ENCODE measurements at regions not wholly inside any gene's neighbourhood (a gene's known extent, or its start where the extent isn't known, plus 50 kb on each side); places are given as distances from the start of the nearest gene placed in this dataset.
"Not testable (repeated sequence)": the region's sequence is repeated elsewhere in the genome, so short reads cannot be mapped to it uniquely, and the experiment has no call there.

DNA sequence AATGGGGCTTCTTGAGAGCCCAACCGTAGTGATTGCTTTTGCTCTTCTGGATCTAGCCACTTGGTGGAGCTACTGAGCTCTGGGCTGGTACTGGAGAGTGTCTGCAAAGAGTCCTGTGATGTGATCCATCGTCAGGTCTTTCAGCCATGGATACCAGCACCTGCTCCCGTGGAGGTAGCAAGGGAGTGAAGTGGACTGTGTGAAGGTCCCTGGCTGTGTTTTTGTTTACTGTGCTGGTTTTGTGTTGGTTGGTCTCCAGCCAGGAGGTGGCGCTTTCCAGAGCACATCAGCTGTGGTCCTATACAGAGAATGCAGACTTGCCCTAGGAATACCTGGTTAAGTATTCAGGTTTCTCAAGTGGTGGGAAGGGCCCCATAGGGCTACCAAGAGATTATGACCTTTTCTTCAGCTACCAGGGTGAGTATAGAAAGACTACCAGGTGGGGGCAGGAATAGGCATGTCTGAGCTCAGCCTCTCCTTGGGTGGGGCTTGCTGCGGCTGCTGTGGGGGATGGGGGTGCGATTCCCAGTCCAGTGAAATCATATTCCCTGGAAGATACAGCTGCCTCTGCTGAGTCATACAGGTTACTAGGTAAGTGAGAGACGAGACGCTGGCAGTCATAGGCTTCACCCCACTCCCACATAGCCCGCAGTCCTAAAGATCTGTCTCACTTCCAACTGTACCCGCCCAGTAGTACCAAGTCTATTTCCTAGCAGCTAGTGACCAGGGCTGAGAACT is 733.7 kb downstream of the ZNF385D start:
- no peak for DNase-seq

- no peak for DNase-seq
These were observed 737.4 kb downstream of the ZNF385D start for GRCh38 chr3:21013566-21013965.

DNA sequence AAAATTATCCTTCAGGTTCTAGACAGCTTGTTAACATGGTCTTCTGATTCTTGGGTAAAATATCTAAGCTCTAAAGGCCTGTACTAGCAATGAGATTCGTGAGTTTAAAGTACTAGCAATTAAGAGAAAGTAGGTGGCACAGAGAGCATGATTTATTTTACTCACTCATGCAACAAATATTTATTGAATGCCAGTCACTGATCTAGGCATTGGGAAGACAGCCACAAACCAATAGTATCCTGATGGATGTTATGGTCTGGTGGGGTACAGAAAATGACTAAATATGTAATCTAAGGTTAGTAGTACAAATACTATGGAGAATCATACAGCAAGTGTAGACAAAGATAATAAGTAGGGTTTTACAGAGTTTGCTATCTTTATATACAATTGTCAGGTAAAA is 751.3 kb downstream of the ZNF385D start:
- DNase-seq, result no peak

- no peak for DNase-seq
These were observed 753.8 kb downstream of the ZNF385D start for GRCh38 chr3:20997183-20997582.

DNA sequence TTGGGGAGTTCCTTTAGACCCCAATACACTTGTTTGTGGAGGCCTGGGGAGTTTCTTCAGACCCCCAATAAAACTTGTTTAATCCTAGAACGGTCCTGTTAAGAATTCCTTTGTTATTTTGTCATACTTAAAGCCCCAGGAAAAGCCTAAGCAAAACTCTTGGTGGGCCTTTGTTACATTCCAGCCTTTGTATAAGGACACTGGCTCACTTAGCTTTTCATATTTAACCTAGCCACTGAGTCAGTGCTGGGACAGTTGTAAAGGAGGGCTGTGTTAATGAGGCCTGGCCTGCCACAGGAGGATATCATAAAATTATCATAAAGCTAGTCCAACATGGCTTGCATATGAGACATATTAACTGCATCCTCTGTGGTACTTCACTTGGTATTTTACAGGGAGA is 760.1 kb downstream of the ZNF385D start:
- DNase-seq, result no peak

- not testable (repeated sequence) for DNase-seq
These were observed 761.4 kb downstream of the ZNF385D start for GRCh38 chr3:20989653-20990052.

DNA sequence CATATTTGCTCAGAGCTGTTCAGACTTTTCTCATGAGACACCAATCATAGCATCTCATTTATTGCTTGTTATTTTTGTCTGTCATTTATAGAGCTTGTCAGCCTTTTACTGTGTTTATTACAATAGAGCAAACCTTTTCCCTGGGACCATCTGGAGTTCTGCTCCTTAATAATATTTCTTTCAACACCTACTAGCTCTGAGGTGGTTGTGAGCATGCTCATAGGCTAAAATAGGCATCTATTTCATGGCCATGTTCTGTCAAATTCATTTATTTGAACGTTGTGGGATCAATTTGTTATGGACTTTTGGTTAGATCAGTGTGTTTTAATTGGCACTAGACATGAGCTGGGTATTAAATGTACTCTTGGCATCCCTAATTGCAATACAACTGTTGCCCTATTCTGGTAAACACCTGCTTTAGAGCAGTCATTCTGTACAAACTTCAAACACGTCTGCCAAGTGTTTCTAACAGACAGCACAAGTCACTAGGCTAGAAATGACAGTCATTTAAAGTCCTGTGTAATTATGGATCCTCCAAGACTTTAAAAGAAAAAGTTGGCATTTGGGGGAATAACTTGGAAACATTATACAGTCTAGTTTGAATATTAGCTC is 766.3 kb downstream of the ZNF385D start:
- no peak for DNase-seq

DNA sequence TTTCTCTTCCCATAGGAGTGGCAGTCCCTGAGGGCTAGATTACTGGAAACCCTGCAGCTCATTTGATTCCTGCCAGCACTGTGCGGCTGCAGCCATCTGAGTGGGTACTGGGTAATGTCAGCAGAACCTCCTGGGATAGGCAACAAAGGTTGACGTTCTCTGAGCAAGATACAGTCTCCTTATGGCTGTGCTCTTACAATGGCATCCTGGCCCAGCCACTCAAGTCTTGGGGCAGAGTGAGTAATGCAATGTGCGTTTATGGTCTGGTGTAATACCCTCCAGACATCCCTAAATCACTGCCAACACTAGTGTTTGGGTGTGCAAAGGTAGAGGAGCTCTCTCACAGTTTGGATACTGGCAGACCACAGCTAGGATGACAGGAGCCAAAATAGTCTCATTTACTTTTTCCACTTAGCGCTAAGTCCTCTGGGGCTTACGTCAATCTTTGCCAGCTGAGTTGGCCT is 775.8 kb downstream of the ZNF385D start:
- no peak for DNase-seq

- DNase-seq, result no peak
These were observed 776.6 kb downstream of the ZNF385D start for GRCh38 chr3:20974396-20974795.

GRCh38 chr3:20970807-20971206 is 780.2 kb downstream of the ZNF385D start:
- not testable (repeated sequence) for DNase-seq

DNA sequence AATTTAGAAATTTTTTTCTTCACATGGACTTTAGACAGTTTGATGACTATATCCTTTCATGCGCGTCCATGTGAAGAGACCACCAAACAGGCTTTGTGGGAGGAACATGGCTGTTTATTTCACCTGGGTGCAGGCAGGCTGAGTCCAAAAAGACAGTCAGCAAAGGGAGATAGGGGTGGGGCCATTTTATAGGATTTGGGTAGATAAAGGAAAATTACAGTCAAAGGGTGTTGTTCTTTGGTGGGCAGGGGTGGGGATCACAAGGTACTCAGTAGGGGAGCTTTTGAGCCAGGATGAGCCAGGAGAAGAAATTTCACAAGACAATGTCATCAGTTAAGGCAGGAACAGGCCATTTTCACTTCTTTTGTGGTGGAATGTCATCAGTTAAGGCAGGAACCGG is 781.5 kb upstream of the SGO1 start:
- not testable (repeated sequence) for DNase-seq

GRCh38 chr3:20958161-20958560 is 772.2 kb upstream of the SGO1 start:
- DNase-seq, result no peak

DNA sequence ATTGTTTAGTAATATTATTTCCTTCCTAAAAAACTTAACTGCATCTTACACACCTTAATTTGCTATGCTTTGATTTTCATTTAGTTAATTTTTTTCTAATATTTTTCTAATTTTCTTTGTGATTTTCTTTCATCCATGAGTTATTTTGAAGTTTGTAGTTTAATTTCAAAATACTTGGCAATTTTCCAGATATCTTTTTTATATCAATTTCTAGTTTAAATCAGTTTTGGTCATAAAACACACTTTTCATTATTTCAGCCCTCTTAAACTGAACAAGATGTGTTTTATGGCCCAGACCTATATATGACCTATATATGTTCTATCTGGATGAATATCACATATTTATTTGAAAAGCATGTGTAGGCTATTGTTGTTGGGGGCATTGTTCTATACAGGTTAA is 759.9 kb upstream of the SGO1 start:
- DNase-seq, result no peak

DNA sequence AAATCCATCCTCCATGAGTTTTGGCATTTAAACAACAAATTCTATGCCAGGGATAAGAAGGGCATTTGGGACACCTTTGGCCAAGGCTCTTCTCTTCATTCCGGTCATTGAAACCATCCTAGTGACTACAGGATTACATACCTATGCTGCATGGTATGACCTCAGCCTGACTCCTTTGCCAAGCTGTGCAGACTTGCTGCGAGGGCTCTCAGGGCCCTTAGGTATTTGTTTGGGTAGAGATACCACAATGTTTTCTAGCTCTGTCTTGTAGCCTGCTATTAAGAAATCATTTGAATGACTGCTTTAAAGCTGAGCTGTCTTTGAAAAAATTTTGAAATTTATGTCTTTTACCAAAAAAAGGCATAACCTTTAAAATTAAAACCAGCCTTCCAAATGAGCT is 749.8 kb upstream of the SGO1 start:
- DNase-seq, result no peak

DNA sequence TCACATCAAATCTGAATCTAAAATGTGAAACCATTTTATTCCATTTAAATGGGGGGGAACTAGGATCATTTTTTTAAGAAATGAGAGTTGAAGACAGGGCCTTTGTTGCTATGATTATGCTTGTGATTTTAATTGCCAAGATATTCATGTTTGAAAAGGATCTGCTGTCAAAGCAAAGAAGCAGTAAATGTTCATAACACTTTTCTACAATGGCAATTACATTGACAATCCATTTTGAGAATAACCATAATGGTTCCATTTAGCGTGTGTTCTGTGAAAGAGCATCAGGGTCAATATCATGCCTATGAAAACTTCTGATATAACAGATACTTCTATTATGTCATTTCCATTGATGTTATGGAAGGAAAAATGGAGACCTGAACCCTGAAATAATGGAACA is 745.8 kb upstream of the SGO1 start:
- no peak for DNase-seq

DNA sequence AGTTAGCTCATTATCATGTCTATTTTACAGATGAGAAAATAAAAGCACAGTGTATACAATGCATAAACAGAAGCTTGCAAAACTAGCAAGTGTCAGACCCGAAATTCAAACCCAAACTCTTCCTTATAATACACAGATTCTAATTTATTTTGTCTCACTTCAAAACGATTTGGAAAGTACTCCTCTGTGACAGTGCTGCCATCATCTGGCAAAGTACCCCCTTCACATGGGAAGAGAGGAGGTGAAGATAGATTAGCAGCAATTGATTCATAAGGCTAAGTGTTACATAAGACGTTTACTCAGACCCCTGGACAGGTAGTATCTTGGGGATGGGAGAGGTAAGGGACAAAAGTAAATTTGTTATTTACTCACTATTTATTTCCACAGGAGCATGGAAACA is 744.0 kb upstream of the SGO1 start:
- DNase-seq, result no peak

DNA sequence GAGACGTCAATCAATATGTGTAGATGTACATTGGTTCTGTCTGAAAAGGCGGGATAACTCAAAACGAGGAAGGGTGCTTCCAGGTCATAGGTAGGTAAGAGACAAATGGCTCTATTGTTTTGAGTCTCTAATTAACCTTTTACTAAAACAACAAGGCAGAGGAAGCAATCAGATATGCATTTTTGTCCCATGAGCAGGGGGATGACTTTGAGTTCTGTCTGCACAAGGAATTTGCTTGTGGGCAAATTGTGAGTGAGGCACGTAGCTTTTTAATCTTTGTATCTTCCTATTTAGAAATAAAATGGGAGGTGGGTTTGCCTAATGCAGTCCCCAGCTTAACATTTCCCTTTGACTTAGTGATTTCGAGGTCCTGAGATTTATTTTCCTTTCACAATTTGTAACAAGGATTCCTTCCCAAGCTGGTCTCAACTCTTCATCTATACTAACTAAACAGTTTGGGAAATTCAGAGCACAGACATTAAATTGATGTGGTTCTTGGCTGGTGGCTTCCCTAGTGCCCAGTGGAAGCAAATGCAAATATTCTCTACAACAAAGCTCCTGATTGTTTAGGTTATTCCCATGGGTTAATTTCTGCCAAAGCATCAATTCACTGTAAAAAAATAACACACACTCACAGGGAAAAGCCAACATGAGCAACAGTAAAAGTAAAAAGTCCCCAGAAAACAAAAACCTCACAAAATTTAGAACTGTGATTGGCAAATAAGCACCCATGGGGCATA is 738.8 kb upstream of the SGO1 start:
- no peak for DNase-seq

GRCh38 chr3:20921112-20921511 is 735.1 kb upstream of the SGO1 start:
- DNase-seq, result not testable (repeated sequence)

DNA sequence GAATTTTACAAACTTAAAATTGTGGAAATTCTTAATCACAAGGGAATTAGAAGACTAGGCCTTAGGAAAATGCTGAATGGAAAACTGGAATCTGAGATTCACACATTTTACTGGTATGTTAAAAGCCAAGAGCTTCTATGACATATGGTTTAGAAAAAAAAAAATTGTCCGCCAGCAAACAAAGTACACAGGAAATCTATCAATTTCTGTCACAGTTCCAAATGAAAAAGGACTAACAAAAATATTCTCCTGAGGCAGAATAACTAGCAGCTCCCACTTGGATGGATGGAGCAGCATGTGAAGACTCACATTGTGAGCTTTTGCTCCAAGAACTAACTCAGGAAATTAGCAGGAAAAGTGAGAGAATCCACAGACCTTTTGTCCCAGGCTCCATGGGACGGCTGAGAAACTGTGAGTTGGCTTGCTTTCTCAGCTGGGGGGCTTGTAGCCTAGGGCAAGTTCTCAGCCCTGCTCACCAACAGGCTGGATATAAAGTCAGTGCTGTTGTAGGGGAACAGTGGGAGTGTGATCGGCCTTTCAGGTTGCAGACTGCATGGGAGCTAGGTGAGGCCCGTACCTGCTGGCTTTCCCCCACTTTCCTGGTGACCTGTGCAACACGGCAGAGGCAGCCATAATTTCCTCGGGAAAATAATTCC is 731.1 kb upstream of the SGO1 start:
- DNase-seq, result no peak

DNA sequence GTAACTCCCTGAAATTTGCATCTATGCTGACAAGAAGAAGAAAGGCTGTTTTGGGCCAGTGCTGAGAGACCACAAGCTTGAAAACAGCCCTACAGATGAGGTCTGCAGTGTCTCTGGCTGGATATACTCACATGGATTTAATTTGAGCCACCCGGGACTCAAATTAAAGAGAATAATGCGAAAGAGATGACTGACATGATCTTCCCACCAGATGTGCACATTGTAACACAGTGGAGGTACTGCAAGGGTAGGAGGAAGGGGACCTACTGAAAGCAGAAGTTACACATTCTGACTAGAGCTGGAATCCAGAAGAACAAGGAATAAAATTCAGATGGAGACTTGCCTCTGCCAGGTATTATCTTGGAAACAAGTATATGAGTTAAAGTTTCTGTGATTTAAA is 728.3 kb upstream of the SGO1 start:
- DNase-seq, result no peak

DNA sequence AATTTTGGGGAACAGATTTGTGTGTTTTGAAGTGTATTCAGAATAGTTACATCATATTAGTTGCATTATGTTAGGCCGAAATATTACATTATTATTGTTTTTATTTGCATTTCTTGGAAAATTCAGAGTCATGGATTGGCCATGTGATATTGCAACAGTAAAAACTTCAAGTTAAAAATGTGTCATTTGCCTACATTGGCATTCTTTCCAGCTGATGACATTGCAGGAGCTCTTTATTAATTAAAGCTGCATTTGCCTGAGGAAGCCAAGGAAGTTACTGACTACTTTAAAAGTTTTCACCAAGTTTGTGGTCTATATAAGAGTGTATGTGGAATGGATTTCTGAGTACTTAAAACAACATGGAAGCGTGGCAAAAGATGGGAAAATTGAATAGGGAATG is 726.4 kb upstream of the SGO1 start:
- DNase-seq, result no peak

- no peak for DNase-seq
These were observed 723.5 kb upstream of the SGO1 start for GRCh38 chr3:20909511-20909910.

DNA sequence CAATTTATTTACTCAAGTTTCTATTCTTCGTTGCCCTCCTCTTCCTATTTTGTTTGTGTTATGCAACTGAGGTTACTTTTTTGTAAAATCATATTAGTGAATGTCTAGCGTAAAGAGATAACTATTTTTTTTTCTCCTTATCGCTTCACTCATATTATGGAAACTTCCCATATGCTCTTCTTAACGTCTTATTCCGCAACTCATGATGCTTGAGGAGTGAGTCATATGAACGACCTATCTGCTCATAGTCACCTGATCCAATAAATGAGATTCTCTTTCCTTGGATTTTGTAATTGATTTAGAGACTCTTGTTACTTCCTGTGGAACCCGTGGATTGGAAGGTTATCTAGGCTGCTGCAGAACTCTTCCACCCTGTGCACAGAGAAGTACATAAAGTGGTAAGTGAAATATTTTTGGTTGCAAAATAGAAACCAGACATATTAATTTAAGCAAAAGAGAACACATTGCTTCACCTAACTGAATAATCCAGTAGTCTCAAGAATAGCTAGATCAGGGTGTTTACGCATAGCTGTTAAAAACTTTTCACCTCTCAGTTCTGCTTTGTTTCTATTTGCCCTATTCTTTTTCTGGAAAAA is 719.3 kb upstream of the SGO1 start:
- DNase-seq, result no peak
